GM23338 (cell line): ENCODE measurements at regions not wholly inside any gene's neighbourhood (a gene's known extent, or its start where the extent isn't known, plus 50 kb on each side); places are given as distances from the start of the nearest gene placed in this dataset.

Source experiments
- ATAC-seq: fragments of 200-7000 bp; cut with Tn5 transposase; 3 replicates; pipeline ENCODE4 v1.9.1; 2020
- DNase-seq: peaks from one replicate; pipeline ENCODE4 v3.0.0-alpha.2; 2015; ENCODE audit warnings: low spot score
- H2AFZ ChIP-seq: fragments of 200-600 bp; sonication (generic); 2 replicates; pipeline ENCODE4 v1.8.0; 2016; ENCODE audit warnings: antibody characterized with exemption, mild to moderate bottlenecking, moderate library complexity
- H3F3A ChIP-seq: fragments of 200-600 bp; sonication (generic); replicated peaks from 2 replicates; pipeline ENCODE4 v1.8.0; 2017; ENCODE audit warnings: antibody characterized with exemption, mixed run types, low read depth
- H3K27ac ChIP-seq: fragments of 200-600 bp; sonication (generic); 2 replicates; pipeline ENCODE4 v1.6.1; 2016; ENCODE audit warnings: low read depth
- H3K27me3 ChIP-seq: fragments of 200-600 bp; sonication (generic); 2 replicates; pipeline ENCODE4 v1.8.0; 2016; ENCODE audit warnings: mild to moderate bottlenecking, mixed run types, moderate library complexity; ENCODE audit not compliant: insufficient read depth
- H3K36me3 ChIP-seq: fragments of 200-600 bp; sonication (generic); 2 replicates; pipeline ENCODE4 v1.8.0; 2016; ENCODE audit warnings: mild to moderate bottlenecking; ENCODE audit not compliant: insufficient read depth
- H3K4me1 ChIP-seq: fragments of 200-600 bp; sonication (generic); 2 replicates; pipeline ENCODE4 v1.8.0; 2016; ENCODE audit warnings: mild to moderate bottlenecking, moderate library complexity; ENCODE audit not compliant: insufficient read depth
- H3K4me2 ChIP-seq: fragments of 200-600 bp; sonication (generic); 2 replicates; pipeline ENCODE4 v1.7.1; 2017; ENCODE audit warnings: mixed run types
- H3K4me3 ChIP-seq: fragments of 200-600 bp; sonication (generic); 2 replicates; pipeline ENCODE4 v1.6.1; 2016; ENCODE audit warnings: mixed run types
- H3K79me2 ChIP-seq: fragments of 200-600 bp; sonication (generic); replicated peaks from 2 replicates; pipeline ENCODE4 v1.8.0; 2017; ENCODE audit warnings: mild to moderate bottlenecking; ENCODE audit not compliant: insufficient read depth
- H3K9me2 ChIP-seq: fragments of 200-600 bp; sonication (generic); 2 replicates; pipeline ENCODE4 v1.8.0; 2017; ENCODE audit not compliant: insufficient read depth
- H4K20me1 ChIP-seq: fragments of 200-600 bp; sonication (generic); replicated peaks from 2 replicates; pipeline ENCODE4 v1.8.0; 2017; ENCODE audit warnings: mild to moderate bottlenecking; ENCODE audit not compliant: insufficient read depth
- H3K27ac Mint-ChIP-seq: 2 replicates; pipeline ENCODE4 v1.8.0; 2020; ENCODE audit warnings: inconsistent platforms, mild to moderate bottlenecking, moderate library complexity, mixed read lengths
- H3K27me3 Mint-ChIP-seq: 3 replicates; pipeline ENCODE4 v1.8.0; 2022; ENCODE audit warnings: low read depth, mild to moderate bottlenecking, moderate library complexity, mixed read lengths, inconsistent platforms; ENCODE audit not compliant: insufficient read depth, poor library complexity
- H3K36me3 Mint-ChIP-seq: 3 replicates; pipeline ENCODE4 v1.8.0; 2021; ENCODE audit warnings: low read depth, mild to moderate bottlenecking, inconsistent platforms, moderate library complexity, mixed read lengths
- H3K4me1 Mint-ChIP-seq: 3 replicates; pipeline ENCODE4 v1.8.0; 2020; ENCODE audit warnings: mild to moderate bottlenecking, inconsistent platforms, mixed read lengths
- H3K4me3 Mint-ChIP-seq: 3 replicates; pipeline ENCODE4 v1.8.0; 2021; ENCODE audit warnings: moderate library complexity, mild to moderate bottlenecking, inconsistent platforms, mixed read lengths
- H3K9me3 Mint-ChIP-seq: 3 replicates; pipeline ENCODE4 v1.8.0; 2020; ENCODE audit warnings: moderate library complexity, mild to moderate bottlenecking, inconsistent platforms, mixed read lengths
- CREB1 ChIP-seq: fragments of 250-450 bp; sonication (Bioruptor Pico); IDR thresholded peaks from 2 replicates; pipeline ENCODE4 v1.5.0; 2020; ENCODE audit warnings: low read depth, mild to moderate bottlenecking, moderate library complexity
- CTCF ChIP-seq, 2 experiments: fragments of 200-600 bp in 1 of 2; sonication (generic) in 1 of 2; conservative IDR thresholded peaks; 2 replicates each; pipeline versions ENCODE4 v1.5.1 to v1.6.1; 2016 to 2017; ENCODE audit warnings: antibody characterized with exemption in 2 of 2, low read depth in 2 of 2, mild to moderate bottlenecking in 2 of 2, moderate library complexity in 1 of 2
- ETS1 ChIP-seq: IDR thresholded peaks from 2 replicates; pipeline ENCODE4 v1.6.1; 2016; ENCODE audit warnings: antibody characterized with exemption
- EZH2 ChIP-seq: fragments of 200-600 bp; sonication (generic); IDR thresholded peaks from one replicate; pipeline ENCODE4 v1.8.0; 2017; ENCODE audit warnings: antibody characterized with exemption, mild to moderate bottlenecking, low read depth; ENCODE audit not compliant: unreplicated experiment
- EZH2phosphoT487 ChIP-seq: fragments of 200-600 bp; sonication (generic); IDR thresholded peaks from one replicate; pipeline ENCODE4 v1.8.1; 2018; ENCODE audit warnings: antibody characterized with exemption; ENCODE audit not compliant: unreplicated experiment
- JUNB ChIP-seq: IDR thresholded peaks from one replicate; pipeline ENCODE4 v1.6.1; 2016; ENCODE audit warnings: antibody characterized with exemption; ENCODE audit not compliant: unreplicated experiment
- NANOG ChIP-seq: IDR thresholded peaks from 2 replicates; pipeline ENCODE4 v1.6.1; 2016; ENCODE audit warnings: antibody characterized with exemption, borderline replicate concordance
- POLR2AphosphoS5 ChIP-seq: IDR thresholded peaks from 2 replicates; pipeline ENCODE4 v1.6.1; 2016; ENCODE audit warnings: antibody characterized with exemption, low read depth
- REST ChIP-seq: IDR thresholded peaks from one replicate; pipeline ENCODE4 v1.6.1; 2018; ENCODE audit warnings: antibody characterized with exemption; ENCODE audit not compliant: unreplicated experiment
- STAT1 ChIP-seq: IDR thresholded peaks from one replicate; pipeline ENCODE4 v1.6.1; 2016; ENCODE audit warnings: antibody characterized with exemption; ENCODE audit not compliant: unreplicated experiment
- ZNF114 ChIP-seq: fragments of 250-450 bp; sonication (Bioruptor Pico); IDR thresholded peaks from 2 replicates; pipeline ENCODE4 v1.5.0; 2020; ENCODE audit warnings: mild to moderate bottlenecking, moderate library complexity
- ZNF331 ChIP-seq: fragments of 250-450 bp; sonication (Bioruptor Pico); IDR thresholded peaks from 2 replicates; pipeline ENCODE4 v1.5.0; 2020; ENCODE audit warnings: low read depth, mild to moderate bottlenecking, moderate library complexity
- ZNF462 ChIP-seq: fragments of 250-450 bp; sonication (Bioruptor Pico); IDR thresholded peaks from 2 replicates; pipeline ENCODE4 v1.5.0; 2020; ENCODE audit warnings: mild to moderate bottlenecking, moderate library complexity

GRCh38 chr13:73162912-73163911 is 104.4 kb downstream of the KLF5 start:
- ATAC-seq (no peak), DNase-seq (no peak)
- Histone ChIP-seq H3K9me2 (no peaks in the 10 kb centered on the region), H3K4me2 (no peak overlapping the region), H3K27ac (no peak overlapping the region), H3K27me3 (no peaks in the 10 kb centered on the region), H3K36me3 (no peaks in the 10 kb centered on the region), H4K20me1 (no peaks in the 10 kb centered on the region), H3K4me1 (peaks cover under 1% of the 10 kb centered on the region; the same call in 1 of the 2 replicates), H3K79me2 (no peaks in the 10 kb centered on the region), H2AFZ (no peak overlapping the region), H3F3A (no peaks in the 10 kb centered on the region), H3K4me3 (no peak overlapping the region)
- Mint-ChIP-seq H3K4me1 (0 out of 3 replicates have a peak, but pooled peaks cover 3% of the 10 kb centered on the region), H3K36me3 (no peaks in the 10 kb centered on the region), H3K27me3 (peaks cover 3% of the 10 kb centered on the region), H3K27ac (no peak overlapping the region), H3K9me3 (peaks cover 3% of the 10 kb centered on the region; the same call in 1 of the 3 replicates), H3K4me3 (no peak overlapping the region)
- TF ChIP-seq EZH2phosphoT487, result no peak
- no peak for TF ChIP-seq STAT1
- TF ChIP-seq ETS1, result no peak
- TF ChIP-seq CTCF (conservative IDR thresholded peaks at IDR 0.05; ENCODE audit: low read depth in 2 of 2), result no peak
- TF ChIP-seq REST, result no peak
- no peak for TF ChIP-seq EZH2
- no peak for TF ChIP-seq ZNF331
- TF ChIP-seq JUNB, result no peak
- TF ChIP-seq NANOG, result no peak
- TF ChIP-seq POLR2AphosphoS5, result no peak
- no peak for TF ChIP-seq ZNF114
- no peak for TF ChIP-seq CREB1 (CRISPR knock-in tag)
- TF ChIP-seq ZNF462, result no peak
